IMR-90 (cell line): ENCODE measurements at regions not wholly inside any gene's neighbourhood (a gene's known extent, or its start where the extent isn't known, plus 50 kb on each side); places are given as distances from the start of the nearest gene placed in this dataset.
A peak's percentile ranks its signal among the peaks of the same experiment; 100 is the strongest.

Experiments used
- ATAC-seq: fragments of 200-7000 bp; cut with Tn5 transposase; 2 replicates; pipeline ENCODE4 v1.9.1; 2020; ENCODE audit warnings: low read depth, mild to moderate bottlenecking, moderate library complexity
- BruUV-seq: library from RNA; stranded (reverse); fragments of 400-500 nt; replicated peaks from 2 replicates; lab custom pipeline; 2021; lab: Mats Ljungman, UMichigan
- CTCF ChIA-PET: fragments of 300-600 bp; formaldehyde crosslinking; extraction: SDS; loops from one replicate; lab custom pipeline; 2021; ENCODE audit warnings: antibody characterized with exemption; lab: Yijun Ruan, JAX
- POLR2A ChIA-PET: fragments of 300-600 bp; sonication (Branson Sonifier 250); formaldehyde crosslinking; loops from one replicate; lab custom pipeline; 2022; ENCODE audit warnings: antibody characterized with exemption; ENCODE audit not compliant: unreplicated experiment; lab: Charles Lee
- DNase-seq: peaks from one replicate; pipeline ENCODE4 v3.0.0; 2013
- H2AFZ ChIP-seq: replicated peaks from 2 replicates; pipeline ENCODE3; 2013; ENCODE audit warnings: low read length, mild to moderate bottlenecking; ENCODE audit not compliant: poor library complexity
- H2AK5ac ChIP-seq: 2 replicates; pipeline ENCODE4 v1.6.1; 2013; ENCODE audit warnings: low read depth, low read length, inconsistent platforms
- H2AK9ac ChIP-seq: replicated peaks from 2 replicates; pipeline ENCODE3; 2013; ENCODE audit warnings: mild to moderate bottlenecking, low read depth, low read length, moderate library complexity; ENCODE audit not compliant: poor library complexity
- H2BK120ac ChIP-seq: 2 replicates; pipeline ENCODE4 v1.6.1; 2013; ENCODE audit warnings: low read depth, low read length, inconsistent platforms
- H2BK15ac ChIP-seq: 3 replicates; pipeline ENCODE4 v1.6.1; 2013; ENCODE audit warnings: low read depth, low read length, inconsistent platforms
- H2BK20ac ChIP-seq: 2 replicates; pipeline ENCODE4 v1.6.1; 2013; ENCODE audit warnings: low read depth, mild to moderate bottlenecking, inconsistent platforms, low read length, moderate library complexity
- H2BK5ac ChIP-seq: 2 replicates; pipeline ENCODE4 v1.6.1; 2013; ENCODE audit warnings: mild to moderate bottlenecking, low read depth, low read length, inconsistent platforms; ENCODE audit not compliant: poor library complexity, severe bottlenecking
- H3K14ac ChIP-seq: replicated peaks from 2 replicates; pipeline ENCODE4 v1.6.1; 2013; ENCODE audit warnings: low read depth, low read length, inconsistent platforms
- H3K18ac ChIP-seq: 2 replicates; pipeline ENCODE4 v1.6.1; 2013; ENCODE audit warnings: low read depth, low read length, control low read depth
- H3K23ac ChIP-seq: 2 replicates; pipeline ENCODE4 v1.6.1; 2013; ENCODE audit warnings: low read depth, low read length, inconsistent platforms
- H3K27ac ChIP-seq: 2 replicates; pipeline ENCODE4 v1.5.1; 2013; ENCODE audit warnings: mild to moderate bottlenecking, control low read depth, low read length; ENCODE audit not compliant: insufficient read depth
- H3K27me3 ChIP-seq: 2 replicates; pipeline ENCODE4 v1.6.1; 2013; ENCODE audit warnings: low read length; ENCODE audit not compliant: control insufficient read depth, insufficient read depth
- H3K36me3 ChIP-seq: 2 replicates; pipeline ENCODE4 v1.6.1; 2013; ENCODE audit warnings: low read length, mixed read lengths; ENCODE audit not compliant: control insufficient read depth, insufficient read depth
- H3K4ac ChIP-seq: 2 replicates; pipeline ENCODE4 v1.6.1; 2013; ENCODE audit warnings: low read depth, low read length, inconsistent platforms
- H3K4me1 ChIP-seq: 2 replicates; pipeline ENCODE4 v1.6.1; 2013; ENCODE audit warnings: low read length, mixed read lengths; ENCODE audit not compliant: control insufficient read depth, insufficient read depth
- H3K4me2 ChIP-seq: 2 replicates; pipeline ENCODE4 v1.6.1; 2013; ENCODE audit warnings: low read depth, mild to moderate bottlenecking, control low read depth, low read length, moderate library complexity
- H3K4me3 ChIP-seq: 2 replicates; pipeline ENCODE4 v1.5.1; 2013; ENCODE audit warnings: low read depth, mild to moderate bottlenecking, control low read depth, low read length, moderate library complexity; ENCODE audit not compliant: insufficient read depth
- H3K56ac ChIP-seq: 2 replicates; pipeline ENCODE4 v1.6.1; 2013; ENCODE audit warnings: low read length, inconsistent platforms; ENCODE audit not compliant: insufficient read depth; ENCODE audit errors: extremely low read depth
- H3K79me1 ChIP-seq, 2 experiments: 2 replicates each; pipeline ENCODE4 v1.6.1; 2013; ENCODE audit warnings: low read length in 2 of 2, inconsistent platforms in 1 of 2, low read depth in 1 of 2
- H3K9ac ChIP-seq: 2 replicates; pipeline ENCODE4 v1.6.1; 2013; ENCODE audit warnings: low read depth, low read length, control low read depth
- H3K9me1 ChIP-seq: 2 replicates; pipeline ENCODE4 v1.6.1; 2013; ENCODE audit warnings: low read length, inconsistent platforms; ENCODE audit not compliant: insufficient read depth
- H3K9me3 ChIP-seq: 2 replicates; pipeline ENCODE4 v1.6.1; 2013; ENCODE audit warnings: low read length; ENCODE audit not compliant: control insufficient read depth, insufficient read depth
- H4K20me1 ChIP-seq: 2 replicates; pipeline ENCODE4 v1.6.1; 2013; ENCODE audit warnings: low read length, inconsistent platforms; ENCODE audit not compliant: insufficient read depth
- H4K5ac ChIP-seq: 2 replicates; pipeline ENCODE4 v1.6.1; 2013; ENCODE audit warnings: mild to moderate bottlenecking, low read depth, low read length, control low read depth
- H4K8ac ChIP-seq, 2 experiments: 2 replicates each; pipeline ENCODE4 v1.6.1; 2013; ENCODE audit warnings: low read depth in 2 of 2, low read length in 2 of 2, control low read depth in 1 of 2, inconsistent platforms in 1 of 2
- H4K91ac ChIP-seq: 2 replicates; pipeline ENCODE4 v1.6.1; 2013; ENCODE audit warnings: low read depth, low read length, inconsistent platforms; ENCODE audit not compliant: insufficient read depth
- BHLHE40 ChIP-seq: fragments of 150-350 bp; IDR thresholded peaks from 2 replicates; pipeline ENCODE4 v1.6.1; 2016; ENCODE audit warnings: mild to moderate bottlenecking, low read depth, low read length
- CEBPB ChIP-seq: IDR thresholded peaks from 2 replicates; pipeline ENCODE4 v1.6.1; 2012; ENCODE audit warnings: low read depth, low read length, improper control_type of control experiment
- CHD1 ChIP-seq: IDR thresholded peaks from 2 replicates; pipeline ENCODE4 v1.6.1; 2012; ENCODE audit warnings: low read depth, low read length, improper control_type of control experiment
- FOS ChIP-seq: fragments of 150-350 bp; IDR thresholded peaks from 2 replicates; pipeline ENCODE4 v1.6.1; 2016; ENCODE audit warnings: low read depth, low read length
- MAFK ChIP-seq: IDR thresholded peaks from 2 replicates; pipeline ENCODE4 v1.6.1; 2012; ENCODE audit warnings: low read depth, low read length, improper control_type of control experiment
- NFE2L2 ChIP-seq: fragments of 150-350 bp; IDR thresholded peaks from 2 replicates; pipeline ENCODE4 v1.6.1; 2016; ENCODE audit warnings: low read depth, mild to moderate bottlenecking, low read length
- RAD21 ChIP-seq: IDR thresholded peaks from 2 replicates; pipeline ENCODE4 v1.6.1; 2012; ENCODE audit warnings: low read length, improper control_type of control experiment
- SMC3 ChIP-seq: fragments of 150-350 bp; IDR thresholded peaks from 2 replicates; pipeline ENCODE4 v1.6.1; 2016; ENCODE audit warnings: low read depth, mild to moderate bottlenecking, antibody characterized with exemption, low read length, moderate library complexity
- WGBS, 2 experiments: methylation state at CpG; one replicate each; pipeline versions ENCODE4 v1.1.5 to v1.1.7; 2013; ENCODE audit warnings: missing lambda C conversion rate in 2 of 2; ENCODE audit not compliant: insufficient read length in 1 of 2; ENCODE audit errors: extremely low coverage in 2 of 2; 5-methylcytosine and 5-hydroxymethylcytosine counted together
- dilution Hi-C: fragments of 300-500 bp; cut with HindIII; formaldehyde crosslinking; loops from one replicate; pipeline ENCODE4 v1.14.3; 2018; ENCODE audit warnings: low sequenced_read_pairs; ENCODE audit not compliant: unreplicated experiment
- in situ Hi-C: fragments of 300-500 bp; cut with MboI; formaldehyde crosslinking; loops from 3 replicates; pipeline ENCODE4 v1.14.3; 2019; ENCODE audit warnings: low sequenced_read_pairs, inconsistent platforms, mixed read lengths
- intact Hi-C: fragments of 100-400 bp; cut with micrococcal nuclease; formaldehyde crosslinking; loops from 2 replicates; pipeline ENCODE4 v1.10.0; 2022

DNA sequence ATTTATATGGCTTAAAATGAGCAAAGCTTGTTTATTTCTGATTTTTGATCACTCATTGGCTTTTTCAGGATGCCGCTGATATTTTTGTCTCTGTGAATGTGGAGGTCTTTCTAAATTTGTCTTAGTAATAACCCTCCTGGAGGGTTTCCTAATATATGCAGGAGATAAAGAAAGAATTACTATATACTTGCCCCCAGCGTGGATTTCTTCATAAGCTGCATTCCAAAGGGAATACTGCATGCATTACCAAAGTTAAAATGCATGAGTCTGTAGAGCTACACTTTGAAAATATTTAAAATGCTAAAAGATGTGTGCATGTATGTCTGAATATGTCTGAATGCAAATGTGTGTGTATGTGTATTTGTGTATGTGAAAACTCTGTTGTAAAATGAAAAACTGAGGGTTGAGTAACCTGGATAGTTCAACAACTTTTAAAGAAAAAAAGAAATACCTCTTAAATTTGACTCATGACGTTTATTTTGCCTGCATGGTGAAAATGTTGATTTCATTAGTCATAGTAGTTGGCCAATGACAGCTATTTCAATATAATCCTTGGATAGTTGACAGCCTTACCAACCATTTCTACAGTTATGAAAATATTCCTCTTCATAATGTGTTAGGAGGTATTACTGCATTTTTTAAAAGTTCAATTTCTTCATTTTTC, 113.2 kb upstream of the ZNF827 start:
- H2BK15ac ChIP-seq: no peak overlapping the region
- ChIA-PET POLR2A (interaction anchor here (0.7 kb wide), 1 partner anchor 471 kb away, joined by 3 read pairs; no protein-coding TSS in a partner anchor), CTCF (no interaction called here)
- H2BK5ac ChIP-seq: peak overlapping the region; percentile 64
- H3K27me3 ChIP-seq: no peaks in the 10 kb centered on the region
- no peaks in the 10 kb centered on the region for H3K79me1 ChIP-seq
- H2BK20ac ChIP-seq: no peak overlapping the region
- BruUV-seq: no TSS peak
- H3K4ac ChIP-seq: no peak overlapping the region
- H3K9ac ChIP-seq: no peak overlapping the region
- dilution Hi-C loops: no loop called here
- no peak overlapping the region for H3K14ac ChIP-seq
- no peak overlapping the region for H2BK120ac ChIP-seq
- H3K18ac ChIP-seq: no peak overlapping the region
- DNase-seq (peak; percentile 72), ATAC-seq (peak; percentile 84)
- no peak overlapping the region for H2AK5ac ChIP-seq
- no peak overlapping the region for H2AFZ ChIP-seq
- no CpG with 5 or more reads among the region's 3 CpGs for WGBS, 2 experiments
- H3K27ac ChIP-seq: no peak overlapping the region
- no peak overlapping the region for H3K23ac ChIP-seq
- no peak overlapping the region for H4K91ac ChIP-seq
- H4K20me1 ChIP-seq: no peaks in the 10 kb centered on the region
- TF ChIP-seq CHD1 (no peak), RAD21 (no peak), BHLHE40 (no peak), MAFK (0 out of 2 replicates have a peak, but pooled peaks have one; percentile 7), SMC3 (no peak), CEBPB (peak; percentile 80), FOS (no peak), NFE2L2 (no peak)
- H4K8ac ChIP-seq: no peak overlapping the region
- no peak overlapping the region for H3K4me3 ChIP-seq
- in situ Hi-C loops: no loop called here
- H3K4me2 ChIP-seq: peak overlapping the region; percentile 55; the same call in 1 of the 2 replicates
- no peak overlapping the region for H4K5ac ChIP-seq
- no peaks in the 10 kb centered on the region for H3K9me1 ChIP-seq
- no peak overlapping the region for H3K56ac ChIP-seq
- intact Hi-C loops: loop anchor here (2.0 to 10.0 kb wide), 2 partner anchors 167 to 433 kb away; partner anchors contain the start of gene MMAA
- H3K4me1 ChIP-seq: peaks cover 17% of the 10 kb centered on the region
- no peaks in the 10 kb centered on the region for H3K9me3 ChIP-seq
- H2AK9ac ChIP-seq: no peak overlapping the region
- H3K36me3 ChIP-seq: no peaks in the 10 kb centered on the region
